ENCODE measurements at regions not wholly inside any gene's neighbourhood (a gene's known extent, or its start where the extent isn't known, plus 50 kb on each side); places are given as distances from the start of the nearest gene placed in this dataset.

- no peak for TF ChIP-seq CTCF (conservative IDR thresholded peaks at IDR 0.05; ENCODE audit: low read depth, low read length)
These were observed 128.0 kb upstream of the CCDC150 start for GRCh38 chr2:196511258-196512168.

GRCh38 chr2:196513796-196514526 is 125.6 kb upstream of the CCDC150 start:
- no peak overlapping the region for H3K4me3 ChIP-seq (ENCODE audit: low read length)
- DNase-seq (ENCODE audit: low read depth) = no peak
- no peak for TF ChIP-seq CTCF (conservative IDR thresholded peaks at IDR 0.05; ENCODE audit: low read depth, low read length)

More at GRCh38 chr2:196511258-196512168, 128.0 kb upstream of the CCDC150 start:
- DNase-seq (ENCODE audit: low read depth) = peak; percentile 10
- H3K4me3 ChIP-seq (ENCODE audit: low read length) = no peak overlapping the region

GRCh38 chr2:196514641-196515040 is 124.9 kb upstream of the CCDC150 start:
- no peak for DNase-seq (ENCODE audit: low read depth)
- no peak for TF ChIP-seq CTCF (conservative IDR thresholded peaks at IDR 0.05; ENCODE audit: low read depth, low read length)
- H3K4me3 ChIP-seq (ENCODE audit: low read length) = no peak overlapping the region

GRCh38 chr2:196515051-196515450 is 124.5 kb upstream of the CCDC150 start:
- H3K4me3 ChIP-seq (ENCODE audit: low read length) = no peak overlapping the region
- no peak for TF ChIP-seq CTCF (conservative IDR thresholded peaks at IDR 0.05; ENCODE audit: low read depth, low read length)
- no peak for DNase-seq (ENCODE audit: low read depth)

GRCh38 chr2:196515608-196516007 is 123.9 kb upstream of the CCDC150 start:
- TF ChIP-seq CTCF (conservative IDR thresholded peaks at IDR 0.05; ENCODE audit: low read depth, low read length) = no peak
- no peak for DNase-seq (ENCODE audit: low read depth)
- no peak overlapping the region for H3K4me3 ChIP-seq (ENCODE audit: low read length)

GRCh38 chr2:196516564-196516963 is 123.0 kb upstream of the CCDC150 start:
- no peak for TF ChIP-seq CTCF (conservative IDR thresholded peaks at IDR 0.05; ENCODE audit: low read depth, low read length)
- H3K4me3 ChIP-seq (ENCODE audit: low read length) = no peak overlapping the region
- no peak for DNase-seq (ENCODE audit: low read depth)
